ENCODE measurements at regions not wholly inside any gene's neighbourhood (a gene's known extent, or its start where the extent isn't known, plus 50 kb on each side); places are given as distances from the start of the nearest gene placed in this dataset.

DNA sequence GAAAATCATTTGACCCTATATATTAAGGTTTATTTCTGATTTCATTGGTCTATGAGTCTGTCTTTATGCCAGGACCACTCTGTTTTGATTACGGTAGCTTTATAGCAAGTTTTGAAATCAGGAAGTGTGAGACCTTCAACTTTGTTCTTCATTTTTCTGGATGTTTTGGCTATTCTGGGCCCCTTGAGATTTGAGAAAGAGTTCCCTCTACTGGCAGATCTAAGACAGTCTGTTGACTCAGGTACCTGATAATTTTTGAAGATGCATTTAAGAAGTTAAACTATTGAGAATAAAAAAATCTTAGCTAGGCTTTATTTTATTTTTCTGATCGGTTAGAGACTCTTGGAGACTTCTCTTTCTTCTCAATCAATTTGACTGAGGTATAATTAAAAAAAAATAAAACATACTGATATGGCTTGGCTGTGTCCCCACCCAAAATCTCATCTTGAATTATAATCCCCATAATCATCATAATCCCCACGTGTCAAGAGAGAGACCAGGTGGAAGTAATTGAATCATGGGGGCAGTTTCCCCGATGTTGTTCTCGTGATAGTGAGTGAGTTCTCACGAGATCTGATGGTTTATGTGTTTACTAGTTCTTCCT lies 209.2 kb downstream of the SNX10 start:
- TF ChIP-seq, protein P1, sequence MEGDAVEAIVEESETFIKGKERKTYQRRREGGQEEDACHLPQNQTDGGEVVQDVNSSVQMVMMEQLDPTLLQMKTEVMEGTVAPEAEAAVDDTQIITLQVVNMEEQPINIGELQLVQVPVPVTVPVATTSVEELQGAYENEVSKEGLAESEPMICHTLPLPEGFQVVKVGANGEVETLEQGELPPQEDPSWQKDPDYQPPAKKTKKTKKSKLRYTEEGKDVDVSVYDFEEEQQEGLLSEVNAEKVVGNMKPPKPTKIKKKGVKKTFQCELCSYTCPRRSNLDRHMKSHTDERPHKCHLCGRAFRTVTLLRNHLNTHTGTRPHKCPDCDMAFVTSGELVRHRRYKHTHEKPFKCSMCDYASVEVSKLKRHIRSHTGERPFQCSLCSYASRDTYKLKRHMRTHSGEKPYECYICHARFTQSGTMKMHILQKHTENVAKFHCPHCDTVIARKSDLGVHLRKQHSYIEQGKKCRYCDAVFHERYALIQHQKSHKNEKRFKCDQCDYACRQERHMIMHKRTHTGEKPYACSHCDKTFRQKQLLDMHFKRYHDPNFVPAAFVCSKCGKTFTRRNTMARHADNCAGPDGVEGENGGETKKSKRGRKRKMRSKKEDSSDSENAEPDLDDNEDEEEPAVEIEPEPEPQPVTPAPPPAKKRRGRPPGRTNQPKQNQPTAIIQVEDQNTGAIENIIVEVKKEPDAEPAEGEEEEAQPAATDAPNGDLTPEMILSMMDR (IDR thresholded peaks at IDR 0.05) = peak; percentile 29
- H3K27ac Mint-ChIP-seq = no peak overlapping the region
- no peaks in the 10 kb centered on the region for H3K9me3 Mint-ChIP-seq

DNA sequence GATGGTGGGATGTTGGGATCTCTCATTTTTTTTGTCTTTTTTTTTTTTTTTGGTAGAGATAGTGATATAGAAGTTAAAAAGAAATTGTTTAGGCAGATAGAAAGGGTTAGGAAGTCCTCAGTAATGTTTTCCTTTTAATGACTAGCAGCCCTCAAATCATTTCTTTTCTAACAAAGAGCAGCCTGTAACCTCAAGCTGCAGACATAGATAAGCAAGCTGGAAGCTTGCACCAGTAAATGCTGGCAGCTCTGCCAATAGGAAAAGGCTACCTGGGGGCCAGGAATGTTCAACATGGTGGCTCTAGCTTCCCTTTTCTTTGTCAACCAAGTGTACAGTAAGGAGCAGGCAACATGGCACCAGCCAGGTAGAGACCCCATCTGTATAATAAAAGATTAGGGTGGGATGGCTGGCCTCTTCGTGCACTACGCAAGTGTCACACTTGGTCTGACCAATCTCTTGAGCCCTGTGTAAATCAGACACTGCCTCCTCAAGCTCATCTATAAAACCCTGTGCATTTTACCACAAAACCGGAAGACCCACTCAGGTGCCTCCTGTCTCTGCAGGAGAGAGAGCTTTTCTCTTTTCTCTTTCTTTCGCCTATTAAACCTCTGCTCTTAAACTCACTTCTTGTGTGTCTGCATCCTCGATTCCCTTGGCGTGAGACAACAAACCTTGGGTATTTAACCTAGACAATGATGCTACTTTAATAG lies 212.9 kb downstream of the SNX10 start:
- Mint-ChIP-seq H3K27me3 (peaks cover 15% of the 10 kb centered on the region), H3K27ac (no peak overlapping the region), H3K4me1 (no peaks in the 10 kb centered on the region), H3K36me3 (ENCODE audit: low read depth) (no peaks in the 10 kb centered on the region), H3K9me3 (no peaks in the 10 kb centered on the region), H3K4me3 (no peak overlapping the region)
- TF ChIP-seq, protein P1 (IDR thresholded peaks at IDR 0.05) = no peak
- POLR2A ChIA-PET = no interaction called here
- DNase-seq = no peak
- CTCF ChIA-PET = interaction anchor here (0.8 to 2.3 kb wide), 2 partner anchors 127 to 612 kb away, joined by 3 to 9 read pairs; no protein-coding TSS in a partner anchor
- ATAC-seq (ENCODE audit: low read depth) = no peak
- intact Hi-C loops (cut with micrococcal nuclease) = loop anchor here (5.0 to 10.0 kb wide), 2 partner anchors 107 to 230 kb away; no protein-coding TSS in a partner anchor

More for the DNA sequence above, 209.2 kb downstream of the SNX10 start:
- no peaks in the 10 kb centered on the region for H3K4me1 Mint-ChIP-seq
- H3K36me3 Mint-ChIP-seq (ENCODE audit: low read depth) = no peaks in the 10 kb centered on the region
- intact Hi-C loops (cut with micrococcal nuclease) = loop anchor here (1.0 to 10.0 kb wide), 8 partner anchors 104 to 660 kb away; no protein-coding TSS in a partner anchor
- peaks cover 10% of the 10 kb centered on the region for H3K27me3 Mint-ChIP-seq
- ChIA-PET CTCF (interaction anchor here (0.7 to 2.6 kb wide), 15 partner anchors 9 to 662 kb away, joined by 3 to 36 read pairs (median 5); partner anchors contain the start of gene SNX10), POLR2A (no interaction called here)
- no peak overlapping the region for H3K4me3 Mint-ChIP-seq
- ATAC-seq (ENCODE audit: low read depth) (peak; percentile 76), DNase-seq (no peak)

DNA sequence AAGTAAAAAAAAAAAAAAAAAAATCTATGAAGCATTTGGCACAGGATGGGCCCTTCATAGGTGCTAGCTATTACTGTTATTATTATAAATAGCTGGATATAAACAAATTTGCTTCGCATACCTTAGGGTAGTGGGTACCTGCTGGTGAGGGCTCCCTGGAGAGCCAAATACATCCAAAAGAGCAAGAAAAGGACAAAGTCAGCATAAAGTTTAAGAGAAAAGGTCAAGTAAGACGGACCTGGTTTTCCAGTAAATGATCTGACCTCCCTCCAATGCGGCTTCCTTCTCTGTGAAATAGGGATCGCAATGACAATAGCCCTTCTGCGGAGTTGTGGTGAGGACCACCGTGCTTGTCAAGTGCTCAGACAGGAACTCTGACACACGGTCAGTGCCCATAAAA lies 214.5 kb downstream of the SNX10 start:
- Mint-ChIP-seq H3K9me3 (no peaks in the 10 kb centered on the region), H3K36me3 (ENCODE audit: low read depth) (no peaks in the 10 kb centered on the region), H3K27me3 (peaks cover 15% of the 10 kb centered on the region), H3K27ac (no peak overlapping the region), H3K4me1 (no peaks in the 10 kb centered on the region), H3K4me3 (no peak overlapping the region)
- ChIA-PET POLR2A (no interaction called here), CTCF (no interaction called here)
- DNase-seq = no peak
- no peak for ATAC-seq (ENCODE audit: low read depth)
- intact Hi-C loops (cut with micrococcal nuclease) = loop anchor here (10.0 kb wide), 1 partner anchor 231 kb away; no protein-coding TSS in a partner anchor
- TF ChIP-seq, protein P1 (IDR thresholded peaks at IDR 0.05) = no peak

DNA sequence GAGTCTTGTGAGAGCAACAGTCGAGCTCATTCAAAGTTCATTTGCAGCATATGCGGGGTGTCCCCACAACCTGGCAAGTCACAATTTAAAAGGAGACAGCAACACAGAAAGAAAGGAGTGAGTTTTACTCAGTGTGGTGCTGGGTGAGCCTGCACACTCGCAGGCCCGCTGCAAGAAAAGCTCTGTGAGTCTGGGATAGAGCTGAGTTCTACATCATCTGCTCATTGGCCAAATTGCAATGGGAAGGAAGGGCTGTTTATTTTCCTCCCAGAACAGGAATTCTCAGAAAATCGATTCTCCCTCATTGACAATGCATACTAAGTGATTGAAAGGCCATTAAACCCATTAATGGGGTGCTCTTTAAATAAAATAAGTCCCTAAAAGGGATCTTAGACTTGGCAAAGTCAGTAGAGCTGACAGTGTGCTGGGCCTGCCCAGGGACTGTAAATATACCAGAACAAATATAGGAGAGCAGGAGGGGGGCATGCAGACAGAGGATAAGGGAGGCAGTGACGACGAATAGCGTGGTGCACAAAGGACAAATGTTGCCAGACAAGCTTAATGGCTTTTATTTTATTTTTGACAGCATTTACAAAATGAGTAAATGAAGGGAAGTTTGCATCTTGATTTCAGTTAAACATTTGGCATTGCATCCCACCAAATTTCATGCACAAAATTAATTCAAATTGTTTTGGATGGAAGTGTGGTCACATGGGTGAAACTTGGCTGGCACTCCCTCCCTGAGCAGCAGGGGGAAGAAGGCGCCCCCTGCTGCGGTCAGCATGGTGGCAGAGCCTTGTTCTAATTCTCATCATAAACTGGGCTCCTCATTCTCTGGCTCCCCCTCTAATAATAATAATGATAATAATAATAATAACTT lies 215.7 kb downstream of the SNX10 start:
- CTCF ChIA-PET = no interaction called here

More for the DNA sequence above, 215.7 kb downstream of the SNX10 start:
- Mint-ChIP-seq H3K36me3 (ENCODE audit: low read depth) (no peaks in the 10 kb centered on the region), H3K27ac (no peak overlapping the region), H3K4me1 (no peaks in the 10 kb centered on the region), H3K4me3 (no peak overlapping the region), H3K9me3 (no peaks in the 10 kb centered on the region), H3K27me3 (peaks cover 22% of the 10 kb centered on the region)
- POLR2A ChIA-PET = no interaction called here
- intact Hi-C loops (cut with micrococcal nuclease) = loop anchor here (10.0 kb wide), 1 partner anchor 233 kb away; no protein-coding TSS in a partner anchor
- TF ChIP-seq, protein P1 (IDR thresholded peaks at IDR 0.05) = no peak
- ATAC-seq (ENCODE audit: low read depth) (no peak), DNase-seq (no peak)

All from activated B cell treated with CpG ODN at 0.5 μM for 24 hours (primary cell).